H1 (cell line): ENCODE measurements at regions not wholly inside any gene's neighbourhood (a gene's known extent, or its start where the extent isn't known, plus 50 kb on each side); places are given as distances from the start of the nearest gene placed in this dataset.
A peak's percentile ranks its signal among the peaks of the same experiment; 100 is the strongest.

ENCODE experiments used
- CTCF ChIA-PET: fragments of 300-600 bp; sonication (Branson Sonifier 250); formaldehyde crosslinking; loops from one replicate; lab custom pipeline; 2021; ENCODE audit not compliant: partially characterized antibody; lab: Charles Lee
- POLR2A ChIA-PET: fragments of 300-600 bp; sonication (Branson Sonifier 250); formaldehyde crosslinking; loops from one replicate; lab custom pipeline; 2021; ENCODE audit warnings: inconsistent platforms; ENCODE audit not compliant: partially characterized antibody; lab: Charles Lee
- DNase-seq, 2 experiments: peaks; one replicate each; pipeline versions ENCODE4 v3.0.0 to v3.0.0-alpha.2; 2010 to 2022; ENCODE audit warnings: low spot score in 2 of 2, low read depth in 1 of 2, mixed read lengths in 1 of 2
- FAIRE-seq: peaks from 2 replicates; lab custom pipeline; 2011; peaks lifted over from hg19 to GRCh38; lab: Jason Lieb, UNC
- H2AFZ ChIP-seq: 2 replicates; pipeline ENCODE4 v1.8.1; 2012; ENCODE audit warnings: low read length, inconsistent platforms
- H2AK5ac ChIP-seq: 2 replicates; pipeline ENCODE4 v1.6.1; 2013; ENCODE audit warnings: low read depth, low read length
- H2BK120ac ChIP-seq: replicated peaks from 2 replicates; pipeline ENCODE3; 2013; ENCODE audit warnings: low read depth, low read length, inconsistent platforms
- H2BK12ac ChIP-seq: 2 replicates; pipeline ENCODE4 v1.6.1; 2013; ENCODE audit warnings: low read depth, low read length
- H2BK15ac ChIP-seq: 2 replicates; pipeline ENCODE4 v1.6.1; 2013; ENCODE audit warnings: low read length
- H2BK20ac ChIP-seq: 2 replicates; pipeline ENCODE4 v1.6.1; 2013; ENCODE audit warnings: low read length
- H2BK5ac ChIP-seq: 2 replicates; pipeline ENCODE4 v1.6.1; 2013; ENCODE audit warnings: low read depth, low read length
- H3K14ac ChIP-seq: 2 replicates; pipeline ENCODE4 v1.6.1; 2013; ENCODE audit warnings: inconsistent platforms; ENCODE audit not compliant: insufficient read length
- H3K18ac ChIP-seq: 2 replicates; pipeline ENCODE4 v1.6.1; 2013; ENCODE audit warnings: low read length; ENCODE audit errors: extremely low read depth
- H3K23ac ChIP-seq: 2 replicates; pipeline ENCODE4 v1.6.1; 2013; ENCODE audit warnings: inconsistent platforms; ENCODE audit not compliant: insufficient read length
- H3K23me2 ChIP-seq: 2 replicates; pipeline ENCODE4 v1.6.1; 2013; ENCODE audit warnings: low read depth, low read length
- H3K27ac ChIP-seq: 2 replicates; pipeline ENCODE4 v1.6.1; 2011; ENCODE audit warnings: low read depth, low read length, inconsistent platforms
- H3K27me3 ChIP-seq, 4 experiments: replicated peaks in 1 of 4; 1 replicate in 1 of 4; 2 replicates in 3 of 4; pipeline versions ENCODE4 v1.6.1 to v1.8.1; 2011 to 2013; ENCODE audit warnings: low read length in 3 of 4, mild to moderate bottlenecking in 3 of 4, inconsistent platforms in 2 of 4, mixed read lengths in 2 of 4, moderate library complexity in 1 of 4; ENCODE audit not compliant: control insufficient read depth in 3 of 4, insufficient read depth in 3 of 4; ENCODE audit errors: extremely low read depth in 1 of 4
- H3K36me3 ChIP-seq, 4 experiments: 2 replicates each; pipeline versions ENCODE4 v1.6.1 to v1.8.1; 2011 to 2013; ENCODE audit warnings: mild to moderate bottlenecking in 4 of 4, low read length in 3 of 4, moderate library complexity in 2 of 4, control low read depth in 1 of 4, inconsistent platforms in 1 of 4; ENCODE audit not compliant: insufficient read depth in 4 of 4, control insufficient read depth in 2 of 4
- H3K4ac ChIP-seq: replicated peaks from 2 replicates; pipeline ENCODE3; 2013; ENCODE audit warnings: low read length, low read depth, mixed read lengths, inconsistent platforms; ENCODE audit not compliant: insufficient read length
- H3K4me1 ChIP-seq, 4 experiments: replicated peaks in 1 of 4; 1 replicate in 1 of 4; 2 replicates in 3 of 4; pipeline versions ENCODE4 v1.6.1 to v1.8.1; 2011 to 2013; ENCODE audit warnings: low read length in 3 of 4, inconsistent platforms in 2 of 4, mixed read lengths in 1 of 4; ENCODE audit not compliant: insufficient read depth in 4 of 4, control insufficient read depth in 3 of 4
- H3K4me2 ChIP-seq, 2 experiments: 2 replicates each; pipeline versions ENCODE4 v1.6.1 to v1.8.1; 2011 to 2013; ENCODE audit warnings: low read depth in 2 of 2, low read length in 2 of 2, control low read depth in 1 of 2, inconsistent platforms in 1 of 2, mild to moderate bottlenecking in 1 of 2; ENCODE audit not compliant: insufficient read depth in 1 of 2
- H3K4me3 ChIP-seq, 4 experiments: fragments of 200-600, 300-600 bp in 1 of 4; sonication (generic), shearing (Covaris generic), sonication (Bioruptor Twin) in 1 of 4; 2 replicates each; pipeline versions ENCODE4 v1.5.1 to v1.8.1; 2011 to 2016; ENCODE audit warnings: low read length in 4 of 4, low read depth in 3 of 4, control low read depth in 2 of 4, inconsistent platforms in 2 of 4, mild to moderate bottlenecking in 2 of 4, mixed read lengths in 1 of 4, moderate library complexity in 1 of 4; ENCODE audit not compliant: insufficient read depth in 2 of 4; ENCODE audit errors: extremely low read depth in 1 of 4
- H3K56ac ChIP-seq: replicated peaks from 2 replicates; pipeline ENCODE3; 2013; ENCODE audit warnings: low read depth, mild to moderate bottlenecking, mixed read lengths, low read length, inconsistent platforms; ENCODE audit not compliant: insufficient read length
- H3K79me1 ChIP-seq: 2 replicates; pipeline ENCODE4 v1.6.1; 2013; ENCODE audit warnings: low read depth, low read length, control low read depth
- H3K79me2 ChIP-seq, 2 experiments: 2 replicates each; pipeline versions ENCODE4 v1.6.1 to v1.8.1; 2012 to 2013; ENCODE audit warnings: low read length in 2 of 2, mild to moderate bottlenecking in 2 of 2, inconsistent platforms in 1 of 2; ENCODE audit not compliant: insufficient read depth in 2 of 2, control insufficient read depth in 1 of 2
- H3K9ac ChIP-seq, 4 experiments: replicated peaks in 1 of 4; 1 replicate in 1 of 4; 2 replicates in 3 of 4; pipeline versions ENCODE4 v1.6.1 to v1.8.1; 2011 to 2013; ENCODE audit warnings: low read depth in 3 of 4, low read length in 3 of 4, control low read depth in 2 of 4, mild to moderate bottlenecking in 2 of 4, moderate library complexity in 2 of 4, inconsistent platforms in 1 of 4; ENCODE audit errors: extremely low read depth in 1 of 4
- H3K9me3 ChIP-seq, 2 experiments: 2 replicates each; pipeline versions ENCODE4 v1.6.1 to v1.8.1; 2012 to 2013; ENCODE audit warnings: mild to moderate bottlenecking in 2 of 2, moderate library complexity in 2 of 2, control low read depth in 1 of 2, inconsistent platforms in 1 of 2, low read depth in 1 of 2, low read length in 1 of 2, mixed read lengths in 1 of 2; ENCODE audit not compliant: insufficient read depth in 2 of 2
- H4K20me1 ChIP-seq, 2 experiments: replicated peaks in 1 of 2; 2 replicates each; pipeline versions ENCODE3 to v1.8.1; 2011 to 2013; ENCODE audit warnings: inconsistent platforms in 2 of 2, low read length in 2 of 2, mild to moderate bottlenecking in 1 of 2; ENCODE audit not compliant: insufficient read depth in 2 of 2, control insufficient read depth in 1 of 2
- H4K5ac ChIP-seq: 2 replicates; pipeline ENCODE4 v1.6.1; 2013; ENCODE audit warnings: low read length, low read depth, mixed read lengths, inconsistent platforms; ENCODE audit not compliant: insufficient read length
- H4K8ac ChIP-seq: 2 replicates; pipeline ENCODE4 v1.8.0; 2013; ENCODE audit warnings: mild to moderate bottlenecking, moderate library complexity, low read length, inconsistent platforms; ENCODE audit not compliant: insufficient read depth; ENCODE audit errors: extremely low read depth
- H4K91ac ChIP-seq: replicated peaks from 2 replicates; pipeline ENCODE3; 2013; ENCODE audit warnings: low read length, mixed read lengths, inconsistent platforms; ENCODE audit not compliant: insufficient read length
- CTCF ChIP-seq, 3 experiments: IDR thresholded peaks; 1 replicate in 2 of 3; 2 replicates in 1 of 3; pipeline versions ENCODE4 v1.5.1 to v1.6.1; 2011; ENCODE audit warnings: low read length in 3 of 3, mild to moderate bottlenecking in 3 of 3, inconsistent platforms in 2 of 3, low read depth in 1 of 3, moderate library complexity in 1 of 3; ENCODE audit not compliant: insufficient read depth in 1 of 3; ENCODE audit errors: control extremely low read depth in 1 of 3
- E2F6 ChIP-seq: IDR thresholded peaks from 2 replicates; pipeline ENCODE4 v1.6.1; 2012; ENCODE audit warnings: inconsistent platforms
- RAD21 ChIP-seq, 2 experiments: IDR thresholded peaks in 1 of 2; conservative IDR thresholded peaks in 1 of 2; 2 replicates each; pipeline ENCODE4 v1.6.1; 2011; ENCODE audit warnings: low read depth in 2 of 2, low read length in 2 of 2, improper control_type of control experiment in 1 of 2, inconsistent platforms in 1 of 2, mild to moderate bottlenecking in 1 of 2, moderate library complexity in 1 of 2
- WGBS, 2 experiments: shearing (Covaris generic) in 1 of 2; methylation state at CpG; one replicate each; pipeline versions ENCODE4 v1.1.6 to v1.1.7; 2013 to 2015; ENCODE audit warnings: low lambda C conversion rate in 2 of 2, mixed read lengths in 2 of 2, inconsistent platforms in 1 of 2, low coverage in 1 of 2, missing lambda C conversion rate in 1 of 2; ENCODE audit not compliant: insufficient replicate concordance in 2 of 2, insufficient coverage in 1 of 2, insufficient read length in 1 of 2; ENCODE audit errors: extremely low coverage in 1 of 2, missing lambda C conversion rate in 1 of 2; 5-methylcytosine and 5-hydroxymethylcytosine counted together

GRCh38 chr11:44443836-44444769, 121.4 kb upstream of the CD82 start:
- Histone ChIP-seq H2BK5ac (no peak overlapping the region; the same call in 1 of the 2 replicates), H2BK20ac (peak overlapping the region; percentile 35; the same call in 1 of the 2 replicates), H3K9ac (no peak overlapping the region), H3K23me2 (no peaks in the 10 kb centered on the region; the same call in 1 of the 2 replicates), H3K79me2 (no peaks in the 10 kb centered on the region), H3K14ac (no peak overlapping the region), H3K27me3 (peaks cover 0 to 2% (median 0%) of the 10 kb centered on the region in 4 experiments; a peak in 2 of 7 replicates), H3K79me1 (no peaks in the 10 kb centered on the region), H2BK120ac (no peak overlapping the region), H3K18ac (no peak overlapping the region), H3K56ac (no peak overlapping the region), H2AFZ (peak overlapping the region; percentile 68), H4K20me1 (no peaks in the 10 kb centered on the region), H3K23ac (no peak overlapping the region), H2BK12ac (peak overlapping the region; percentile 75; the same call in 1 of the 2 replicates), H3K36me3 (no peaks in the 10 kb centered on the region), H3K4me3 (no peak overlapping the region), H4K5ac (no peak overlapping the region), H3K4me1 (peaks cover 3 to 14% (median 7%) of the 10 kb centered on the region in 4 experiments; a peak in 5 of 7 replicates), H4K8ac (no peak overlapping the region; the same call in 1 of the 2 replicates), H3K9me3 (no peaks in the 10 kb centered on the region), H2AK5ac (no peak overlapping the region), H4K91ac (no peak overlapping the region), H3K4ac (peak overlapping the region; percentile 29), H3K27ac (no peak overlapping the region), H2BK15ac (0 out of 2 replicates have a peak overlapping the region, but pooled peaks have one; percentile 16), H3K4me2 (no peak overlapping the region)
- no peak for DNase-seq
- TF ChIP-seq CTCF (IDR thresholded peaks at IDR 0.05; ENCODE audit: control extremely low read depth in 1 of 3, insufficient read depth in 1 of 3, low read depth in 1 of 3, low read length in 3 of 3) (peak in 1 of 3 experiments; percentile 23; a peak in 2 of 4 replicates), E2F6 (no peak), RAD21 (IDR thresholded peaks at IDR 0.05 in 1 of 2, conservative IDR thresholded peaks at IDR 0.05 in 1 of 2; ENCODE audit: low read depth in 2 of 2, low read length in 2 of 2) (peak in 1 of 2 experiments; percentile 38; a peak in 1 of 4 replicates)
- 75% methylated on average over 28 of the region's 28 CpGs; no CpG with 5 or more reads in 1 of the 2 experiments for WGBS, 2 experiments
- peak; percentile 66 for FAIRE-seq
- POLR2A ChIA-PET: interaction anchor here (1.6 kb wide), 1 partner anchor 17 kb away, joined by 4 read pairs; no protein-coding TSS in a partner anchor
- CTCF ChIA-PET: interaction anchor here (0.7 to 1.6 kb wide), 8 partner anchors 9 to 171 kb away, joined by 3 to 5 read pairs (median 4); no protein-coding TSS in a partner anchor
